Neuronal stem cell (in vitro differentiated cells): ENCODE measurements at regions not wholly inside any gene's neighbourhood (a gene's known extent, or its start where the extent isn't known, plus 50 kb on each side); places are given as distances from the start of the nearest gene placed in this dataset.

Experiments used
- DNase-seq: peaks from one replicate; pipeline ENCODE4 v3.0.0-alpha.2; 2013; ENCODE audit warnings: low spot score
- H2AFZ ChIP-seq: one replicate; pipeline ENCODE4 v1.6.1; 2013; ENCODE audit warnings: mild to moderate bottlenecking, low read length, inconsistent platforms
- H2AK5ac ChIP-seq: 2 replicates; pipeline ENCODE4 v1.6.1; 2013; ENCODE audit warnings: low read depth, mild to moderate bottlenecking, inconsistent platforms, low read length, moderate library complexity, mixed read lengths
- H2BK120ac ChIP-seq: 2 replicates; pipeline ENCODE4 v1.6.1; 2013; ENCODE audit warnings: low read depth, mild to moderate bottlenecking, inconsistent platforms, low read length, moderate library complexity, mixed read lengths
- H2BK12ac ChIP-seq: one replicate; pipeline ENCODE4 v1.6.1; 2013; ENCODE audit warnings: low read length, inconsistent platforms
- H2BK15ac ChIP-seq: 2 replicates; pipeline ENCODE4 v1.6.1; 2013; ENCODE audit warnings: mild to moderate bottlenecking, low read length, inconsistent platforms, mixed read lengths
- H2BK5ac ChIP-seq: one replicate; pipeline ENCODE4 v1.6.1; 2013; ENCODE audit warnings: inconsistent platforms, mild to moderate bottlenecking, low read length, moderate library complexity
- H3K14ac ChIP-seq: one replicate; pipeline ENCODE4 v1.6.1; 2013; ENCODE audit warnings: low read length, inconsistent platforms
- H3K18ac ChIP-seq: 2 replicates; pipeline ENCODE4 v1.6.1; 2013; ENCODE audit warnings: low read length, inconsistent platforms
- H3K23ac ChIP-seq: 2 replicates; pipeline ENCODE4 v1.6.1; 2013; ENCODE audit warnings: low read depth, mild to moderate bottlenecking, mixed read lengths, low read length, inconsistent platforms; ENCODE audit not compliant: poor library complexity
- H3K27ac ChIP-seq: replicated peaks from 3 replicates; pipeline ENCODE4 v1.5.1; 2013; ENCODE audit warnings: low read length, inconsistent platforms
- H3K27me3 ChIP-seq, 3 experiments: 2 replicates each; pipeline ENCODE4 v1.6.1; 2013; ENCODE audit warnings: low read length in 3 of 3, mild to moderate bottlenecking in 2 of 3, inconsistent platforms in 1 of 3, low read depth in 1 of 3, mixed read lengths in 1 of 3, moderate library complexity in 1 of 3; ENCODE audit not compliant: control insufficient read depth in 3 of 3, insufficient read depth in 3 of 3
- H3K36me3 ChIP-seq, 2 donors: replicated peaks in 1 of 2; 2 replicates each; pipeline ENCODE4 v1.6.1; 2013; ENCODE audit warnings: low read length in 2 of 2; ENCODE audit not compliant: control insufficient read depth in 2 of 2, insufficient read depth in 2 of 2
- H3K4ac ChIP-seq: 2 replicates; pipeline ENCODE4 v1.6.1; 2013; ENCODE audit warnings: inconsistent platforms, mild to moderate bottlenecking, low read length, moderate library complexity
- H3K4me1 ChIP-seq, 2 donors: 1 replicate in 1 of 2; 2 replicates in 1 of 2; pipeline ENCODE4 v1.6.1; 2013; ENCODE audit warnings: low read length in 2 of 2, low read depth in 1 of 2; ENCODE audit not compliant: control insufficient read depth in 2 of 2, insufficient read depth in 1 of 2
- H3K4me2 ChIP-seq: one replicate; pipeline ENCODE4 v1.6.1; 2013; ENCODE audit warnings: mild to moderate bottlenecking, low read length, inconsistent platforms; ENCODE audit not compliant: insufficient read depth, poor library complexity, severe bottlenecking
- H3K4me3 ChIP-seq, 2 donors: 2 replicates each; pipeline ENCODE4 v1.5.1; 2013; ENCODE audit warnings: low read length in 2 of 2, mild to moderate bottlenecking in 2 of 2, inconsistent platforms in 1 of 2, moderate library complexity in 1 of 2
- H3K79me1 ChIP-seq: one replicate; pipeline ENCODE4 v1.6.1; 2013; ENCODE audit warnings: low read depth, mild to moderate bottlenecking, inconsistent platforms, low read length, moderate library complexity
- H3K9ac ChIP-seq: one replicate; pipeline ENCODE4 v1.6.1; 2013; ENCODE audit warnings: mild to moderate bottlenecking, low read depth, low read length, inconsistent platforms; ENCODE audit not compliant: poor library complexity
- H3K9me3 ChIP-seq, 2 donors: replicated peaks in 1 of 2; 2 replicates each; pipeline versions ENCODE3 to v1.6.1; 2013; ENCODE audit warnings: low read length in 2 of 2, mild to moderate bottlenecking in 2 of 2, inconsistent platforms in 1 of 2, low read depth in 1 of 2, mixed read lengths in 1 of 2, moderate library complexity in 1 of 2; ENCODE audit not compliant: control insufficient read depth in 2 of 2, insufficient read depth in 1 of 2
- H4K8ac ChIP-seq: one replicate; pipeline ENCODE4 v1.6.1; 2013; ENCODE audit warnings: low read depth, mild to moderate bottlenecking, inconsistent platforms, low read length, moderate library complexity
- H4K91ac ChIP-seq: one replicate; pipeline ENCODE4 v1.6.1; 2013; ENCODE audit warnings: low read length, low read depth, mild to moderate bottlenecking, inconsistent platforms; ENCODE audit not compliant: poor library complexity
- WGBS, 2 donors: extraction: QIAGEN DNeasy Blood & Tissue Kit; methylation state at CpG; one replicate each; pipeline ENCODE4 v1.1.7; 2013; ENCODE audit warnings: missing lambda C conversion rate in 2 of 2, mixed read lengths in 1 of 2; ENCODE audit not compliant: insufficient read length in 2 of 2, insufficient replicate concordance in 1 of 2; ENCODE audit errors: extremely low coverage in 2 of 2; 5-methylcytosine and 5-hydroxymethylcytosine counted together

- WGBS, 2 donors: no CpG with 5 or more reads among the region's 4 CpGs
- H4K91ac ChIP-seq: no peak overlapping the region
- no peaks in the 10 kb centered on the region for H3K9me3 ChIP-seq
Observed at GRCh38 chr7:68288144-68288593, 1291.5 kb downstream of the TYW1 start.

GRCh38 chr7:68291710-68292109 lies 1295.1 kb downstream of the TYW1 start:
- no peaks in the 10 kb centered on the region for H3K9me3 ChIP-seq
- DNase-seq: no peak

More at GRCh38 chr7:68288144-68288593, 1291.5 kb downstream of the TYW1 start:
- Histone ChIP-seq H3K4me1 (no peaks in the 10 kb centered on the region), H2BK120ac (no peak overlapping the region), H3K27ac (no peak overlapping the region), H4K8ac (no peak overlapping the region), H3K4ac (no peak overlapping the region), H3K4me3 (no peak overlapping the region), H2AK5ac (no peak overlapping the region), H3K18ac (no peak overlapping the region), H3K27me3 (no peaks in the 10 kb centered on the region), H3K4me2 (no peak overlapping the region), H2BK15ac (no peak overlapping the region), H2AFZ (no peak overlapping the region), H3K14ac (no peak overlapping the region), H2BK12ac (no peak overlapping the region), H3K9ac (no peak overlapping the region), H3K79me1 (no peaks in the 10 kb centered on the region), H3K23ac (no peak overlapping the region), H2BK5ac (no peak overlapping the region), H3K36me3 (no peaks in the 10 kb centered on the region)
- DNase-seq: no peak

GRCh38 chr7:68295386-68295785 lies 1298.8 kb downstream of the TYW1 start:
- Histone ChIP-seq H2BK120ac (no peak overlapping the region), H3K27me3 (no peaks in the 10 kb centered on the region), H3K14ac (no peak overlapping the region), H3K4me2 (no peak overlapping the region), H3K9me3 (no peaks in the 10 kb centered on the region), H3K4me1 (no peaks in the 10 kb centered on the region), H3K23ac (no peak overlapping the region), H2AK5ac (no peak overlapping the region), H4K91ac (no peak overlapping the region), H2BK12ac (no peak overlapping the region), H3K27ac (no peak overlapping the region), H3K4ac (no peak overlapping the region), H3K9ac (no peak overlapping the region), H2BK15ac (no peak overlapping the region), H3K18ac (no peak overlapping the region), H2AFZ (no peak overlapping the region), H2BK5ac (no peak overlapping the region), H3K36me3 (no peaks in the 10 kb centered on the region), H3K4me3 (no peak overlapping the region), H3K79me1 (no peaks in the 10 kb centered on the region), H4K8ac (no peak overlapping the region)
- WGBS, 2 donors: no CpG with 5 or more reads among the region's 4 CpGs
- DNase-seq: no peak

More at GRCh38 chr7:68291710-68292109, 1295.1 kb downstream of the TYW1 start:
- Histone ChIP-seq H2BK120ac (no peak overlapping the region), H2BK12ac (no peak overlapping the region), H3K79me1 (no peaks in the 10 kb centered on the region), H3K27me3 (no peaks in the 10 kb centered on the region), H2BK15ac (no peak overlapping the region), H4K8ac (no peak overlapping the region), H3K9ac (no peak overlapping the region), H3K18ac (no peak overlapping the region), H3K27ac (no peak overlapping the region), H3K23ac (no peak overlapping the region), H2AFZ (no peak overlapping the region), H2AK5ac (no peak overlapping the region), H3K4ac (no peak overlapping the region), H2BK5ac (no peak overlapping the region), H3K4me1 (no peaks in the 10 kb centered on the region), H3K36me3 (no peaks in the 10 kb centered on the region), H3K14ac (no peak overlapping the region), H3K4me3 (no peak overlapping the region), H4K91ac (no peak overlapping the region), H3K4me2 (no peak overlapping the region)

GRCh38 chr7:68304536-68304935 lies 1293.7 kb upstream of the AUTS2 start:
- H2BK12ac ChIP-seq: no peak overlapping the region
- WGBS, 2 donors: no CpG with 5 or more reads among the region's 2 CpGs
- no peaks in the 10 kb centered on the region for H3K27me3 ChIP-seq
- H4K8ac ChIP-seq: no peak overlapping the region
- H3K4me1 ChIP-seq: no peaks in the 10 kb centered on the region
- no peak overlapping the region for H2AK5ac ChIP-seq
- H3K9me3 ChIP-seq: no peaks in the 10 kb centered on the region
- H3K4ac ChIP-seq: no peak overlapping the region
- no peak overlapping the region for H3K27ac ChIP-seq
- H3K4me2 ChIP-seq: no peak overlapping the region
- H3K14ac ChIP-seq: no peak overlapping the region
- no peak overlapping the region for H3K4me3 ChIP-seq
- no peak overlapping the region for H3K9ac ChIP-seq
- H3K36me3 ChIP-seq: no peaks in the 10 kb centered on the region
- H2BK120ac ChIP-seq: no peak overlapping the region
- no peak overlapping the region for H4K91ac ChIP-seq
- H2AFZ ChIP-seq: no peak overlapping the region
- no peaks in the 10 kb centered on the region for H3K79me1 ChIP-seq
- H3K23ac ChIP-seq: no peak overlapping the region
- no peak overlapping the region for H2BK15ac ChIP-seq
- DNase-seq: no peak
- no peak overlapping the region for H2BK5ac ChIP-seq
- no peak overlapping the region for H3K18ac ChIP-seq
